Eye (tissue), 1 donor: ENCODE measurements at regions not wholly inside any gene's neighbourhood (a gene's known extent, or its start where the extent isn't known, plus 50 kb on each side); places are given as distances from the start of the nearest gene placed in this dataset.
"Not testable (repeated sequence)": the region's sequence is repeated elsewhere in the genome, so short reads cannot be mapped to it uniquely, and the experiment has no call there.

Experiments
- DNase-seq: peaks from one replicate; pipeline ENCODE4 v3.0.0-alpha.2; 2015

GRCh38 chr4:189733507-189733906 lies 207.2 kb upstream of the FRG1 start:
- DNase-seq: not testable (repeated sequence)

DNA sequence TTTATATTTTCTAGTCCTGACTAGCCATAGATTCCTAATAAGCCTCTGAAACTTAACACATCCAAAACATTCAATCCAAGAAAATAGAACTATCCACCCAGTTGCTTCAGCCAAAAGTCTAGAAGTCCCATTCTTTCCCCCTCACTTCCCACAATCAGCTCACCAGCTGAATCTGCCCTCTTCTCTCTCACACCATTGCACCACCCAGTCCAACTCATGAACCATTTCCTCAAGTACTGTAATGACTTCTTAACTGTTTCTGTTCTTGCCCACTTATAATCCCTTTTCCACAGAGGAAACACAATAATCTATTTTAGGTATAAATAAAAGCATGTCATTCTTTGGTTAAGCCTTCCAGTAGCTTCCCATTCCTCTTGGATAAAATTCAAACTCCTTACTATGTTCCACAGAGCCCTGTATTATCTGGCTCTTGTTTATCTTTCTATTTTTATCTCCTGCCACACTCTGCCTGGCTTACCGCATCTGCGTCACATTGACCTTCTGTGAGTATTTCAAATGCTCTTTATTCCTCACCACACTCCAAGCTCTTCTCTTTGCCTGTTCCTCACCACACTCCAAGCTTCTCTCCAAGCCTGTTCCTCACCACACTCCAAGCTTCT lies 205.9 kb upstream of the FRG1 start:
- DNase-seq: not testable (repeated sequence)

DNA sequence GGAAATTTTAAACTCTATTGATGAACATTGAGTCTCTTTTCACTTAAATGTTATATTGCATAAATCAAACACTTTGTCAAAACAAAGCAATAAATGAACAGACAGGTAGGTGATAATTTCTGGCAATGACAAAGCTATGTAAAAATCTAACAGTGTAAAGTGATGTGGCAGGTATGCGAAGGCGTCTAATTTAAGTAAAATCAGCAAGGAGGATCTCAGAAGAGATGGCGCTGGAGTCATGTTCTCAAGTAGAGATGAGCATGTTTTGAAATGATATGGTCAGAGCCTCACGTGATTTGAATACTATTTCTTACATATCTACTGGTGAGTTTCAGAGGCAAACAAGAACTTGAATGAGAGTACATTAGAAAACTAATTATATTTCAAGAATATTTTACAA lies 204.0 kb upstream of the FRG1 start:
- DNase-seq: not testable (repeated sequence)

- DNase-seq: not testable (repeated sequence)
These were observed 200.6 kb upstream of the FRG1 start for GRCh38 chr4:189740118-189740517.

DNA sequence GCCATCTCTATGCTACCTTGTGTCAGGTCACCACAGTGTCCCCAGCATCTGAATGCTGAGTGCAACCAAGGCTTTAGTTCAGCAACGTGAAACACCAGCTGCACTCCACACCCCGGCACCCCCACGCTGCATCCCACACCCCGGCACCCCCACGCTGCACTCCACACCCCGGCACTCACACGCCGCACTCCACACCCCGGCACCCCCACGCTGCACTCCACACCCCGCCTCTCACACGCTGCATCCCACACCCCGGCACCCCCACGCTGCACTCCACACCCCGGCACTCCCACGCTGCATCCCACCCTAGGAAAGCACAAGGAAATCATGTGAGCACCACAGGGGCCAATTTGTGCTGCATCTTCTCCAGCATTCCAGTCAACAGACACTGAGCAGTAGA lies 199.8 kb upstream of the FRG1 start:
- DNase-seq: no peak

GRCh38 chr4:189753092-189753491 lies 187.6 kb upstream of the FRG1 start:
- not testable (repeated sequence) for DNase-seq

- DNase-seq: no peak
These were observed 177.1 kb upstream of the FRG1 start for GRCh38 chr4:189763583-189763982.

DNA sequence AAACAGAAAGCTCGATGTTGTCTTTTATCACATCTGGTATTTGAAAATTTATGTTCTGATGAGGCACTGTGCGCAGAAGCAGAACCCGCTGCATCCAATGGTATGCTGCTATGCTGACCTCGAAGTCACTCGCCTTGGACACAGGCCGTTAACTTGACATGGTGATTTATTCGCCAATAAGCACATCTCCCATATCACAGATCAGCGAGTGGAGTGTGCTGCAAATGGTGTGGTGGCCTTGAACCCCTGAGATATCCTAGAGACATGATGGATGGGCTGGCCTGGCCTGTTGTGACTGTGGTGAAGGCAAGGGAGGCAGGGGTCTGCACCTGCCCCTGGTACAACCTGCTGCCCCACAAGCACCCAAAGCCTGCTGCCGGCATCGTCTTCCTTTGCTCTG lies 175.4 kb upstream of the FRG1 start:
- DNase-seq: no peak

GRCh38 chr4:189765736-189766135 lies 174.9 kb upstream of the FRG1 start:
- DNase-seq: no peak

DNA sequence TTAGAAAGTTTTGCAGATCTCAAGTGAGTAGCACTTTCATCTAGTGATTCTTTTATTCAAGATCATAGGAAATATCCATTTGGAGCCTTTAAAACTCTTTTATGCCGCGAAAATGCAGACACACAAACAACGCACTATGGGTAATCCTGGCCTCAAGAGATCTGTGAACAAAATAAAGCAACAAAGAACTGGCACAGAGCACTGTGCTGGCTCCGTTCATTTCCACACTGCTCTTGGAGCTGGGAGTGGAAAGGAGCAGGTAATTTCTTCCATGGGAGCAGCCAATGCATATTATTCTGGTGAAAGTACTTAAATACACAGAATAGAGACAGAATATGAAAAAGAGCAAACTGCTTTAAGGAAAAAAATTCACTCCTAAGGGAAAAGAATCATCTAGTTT lies 172.7 kb upstream of the FRG1 start:
- no peak for DNase-seq

GRCh38 chr4:189769131-189769530 lies 171.5 kb upstream of the FRG1 start:
- DNase-seq: no peak

DNA sequence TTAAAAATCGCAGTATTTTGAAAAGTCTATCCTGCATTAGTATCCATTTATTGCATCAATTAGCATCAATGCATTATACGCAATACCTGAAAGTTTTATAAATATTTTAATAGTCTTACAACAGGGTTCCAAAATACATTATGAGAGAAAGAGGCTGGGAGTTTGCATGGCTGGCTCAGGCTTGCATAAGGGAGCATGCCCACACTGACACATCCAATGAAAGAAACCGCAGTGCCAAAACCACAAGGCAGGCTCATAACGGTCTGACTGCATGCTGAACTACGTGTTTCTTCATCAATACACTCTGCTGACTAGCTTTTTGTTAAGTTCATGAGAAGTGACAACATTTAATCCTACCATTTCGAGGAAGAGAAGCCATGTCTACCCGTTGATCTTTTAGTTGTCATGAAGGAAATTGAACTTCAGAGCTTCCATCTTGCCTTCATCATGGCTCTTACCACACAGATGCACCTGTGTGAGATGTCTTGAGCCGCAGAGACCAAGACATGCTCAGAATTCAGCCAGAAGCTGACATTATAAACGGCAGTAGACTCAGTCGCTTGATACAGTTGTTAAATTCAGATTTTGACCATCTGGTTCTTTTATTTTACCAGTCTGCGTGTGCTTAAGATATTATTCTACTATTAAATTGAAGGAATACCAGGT lies 168.8 kb upstream of the FRG1 start:
- DNase-seq: no peak

DNA sequence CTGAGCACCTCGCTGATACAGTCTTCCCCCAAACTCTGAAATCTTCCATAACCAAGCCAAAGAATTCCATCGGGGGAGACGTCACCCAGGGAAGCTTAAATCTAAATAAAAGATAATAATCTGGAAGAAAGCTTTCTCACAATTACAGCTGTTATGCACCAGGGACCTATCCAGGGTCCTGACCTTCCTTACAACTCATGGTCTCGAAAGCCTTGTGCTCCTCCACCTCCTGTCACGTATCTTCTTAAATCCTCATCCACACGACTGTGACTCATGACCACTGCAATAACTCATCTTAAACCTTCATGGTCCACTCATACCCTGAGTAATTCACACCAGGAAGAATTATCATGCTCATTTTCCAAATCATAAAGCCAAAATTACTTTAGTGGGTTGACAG lies 166.8 kb upstream of the FRG1 start:
- DNase-seq: no peak

DNA sequence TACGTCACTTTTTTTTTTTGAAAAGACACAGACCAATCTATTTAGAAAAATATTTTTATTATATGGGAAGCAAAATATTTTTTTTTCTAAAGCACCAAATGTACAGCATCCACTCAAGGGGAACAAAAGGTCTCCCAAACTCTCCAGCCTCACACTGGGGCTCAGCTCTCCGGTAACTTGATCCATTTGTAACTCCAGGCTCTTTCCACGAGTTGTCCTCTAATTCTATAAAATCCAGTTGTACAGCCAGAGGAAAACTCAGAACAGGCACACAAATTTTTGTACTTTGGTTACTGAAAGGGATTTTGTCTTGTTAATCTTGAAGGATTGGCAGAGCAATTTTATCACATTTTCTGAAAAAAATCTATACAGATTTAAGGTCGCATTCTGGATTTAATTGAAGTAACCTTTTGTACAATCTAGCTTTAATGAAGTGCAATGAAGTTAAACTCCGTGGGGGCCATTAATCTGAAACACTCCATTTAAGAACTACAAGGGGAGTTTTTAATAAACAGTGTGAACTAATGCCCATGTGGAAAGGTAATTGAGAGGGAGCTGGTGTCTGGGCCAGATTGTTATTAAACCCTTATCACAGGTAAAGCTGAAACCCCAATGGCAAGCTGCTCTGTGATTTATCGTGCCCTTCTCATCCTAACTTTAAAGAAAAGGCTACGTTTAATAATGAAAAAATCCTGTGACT lies 161.2 kb upstream of the FRG1 start:
- DNase-seq: peak; percentile 35

- peak; percentile 46 for DNase-seq
These were observed 160.3 kb upstream of the FRG1 start for GRCh38 chr4:189780391-189780790.

DNA sequence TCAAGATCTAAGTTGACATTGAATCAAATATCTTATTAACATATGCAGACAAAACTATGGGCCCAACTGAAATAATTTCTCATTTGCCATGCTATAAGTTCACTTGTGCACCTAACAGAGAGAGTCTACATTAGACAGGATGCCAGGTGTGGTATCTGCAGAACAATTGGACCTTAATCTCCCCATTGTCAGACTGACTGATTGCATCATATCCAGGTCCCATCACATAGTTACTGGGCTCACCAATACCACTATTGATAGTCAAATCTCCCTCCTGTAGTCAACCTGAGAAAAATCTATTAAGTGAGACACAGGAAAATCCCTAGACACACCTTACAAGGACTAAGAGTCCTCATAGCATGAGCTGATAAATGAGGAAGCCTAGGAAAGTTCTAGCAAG lies 156.0 kb upstream of the FRG1 start:
- DNase-seq: no peak

DNA sequence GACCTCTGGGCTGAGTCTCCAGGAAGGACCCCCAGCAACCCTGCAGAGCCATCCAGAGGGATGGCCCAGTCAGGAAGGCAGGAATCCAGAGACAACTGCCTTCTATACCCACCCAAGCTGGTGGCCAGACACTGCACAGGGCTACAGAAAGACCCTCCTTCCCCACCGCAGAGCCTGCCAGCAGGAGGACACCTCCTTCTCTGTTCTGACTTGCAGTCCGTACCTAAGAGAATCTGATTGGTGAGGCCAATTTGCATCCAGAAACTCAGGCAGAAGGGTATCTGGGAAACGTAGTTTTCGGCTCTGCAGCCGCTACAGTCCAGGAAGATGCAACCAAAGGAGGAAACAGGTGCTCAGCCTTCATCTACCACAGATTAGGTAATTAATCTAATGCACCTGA lies 155.4 kb upstream of the FRG1 start:
- no peak for DNase-seq

DNA sequence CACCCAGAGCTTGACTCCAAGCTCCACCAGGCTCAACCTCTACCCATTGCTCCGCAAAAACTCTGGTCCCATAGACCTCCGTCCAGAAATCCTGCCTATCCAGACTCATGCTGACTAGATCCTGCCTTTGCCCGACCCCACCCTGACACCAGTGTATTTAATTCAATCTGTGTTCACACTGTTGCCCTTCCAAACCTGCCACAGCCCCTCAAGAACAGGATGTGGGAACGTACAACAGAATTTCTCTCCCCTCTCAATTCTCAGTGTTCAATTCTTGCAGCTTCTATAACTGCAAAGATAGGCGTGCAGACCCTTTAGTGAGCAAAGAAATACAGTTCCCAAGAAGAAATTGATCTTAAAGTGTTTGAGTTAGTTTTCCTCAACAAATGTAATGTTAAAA lies 154.2 kb upstream of the FRG1 start:
- DNase-seq: no peak

DNA sequence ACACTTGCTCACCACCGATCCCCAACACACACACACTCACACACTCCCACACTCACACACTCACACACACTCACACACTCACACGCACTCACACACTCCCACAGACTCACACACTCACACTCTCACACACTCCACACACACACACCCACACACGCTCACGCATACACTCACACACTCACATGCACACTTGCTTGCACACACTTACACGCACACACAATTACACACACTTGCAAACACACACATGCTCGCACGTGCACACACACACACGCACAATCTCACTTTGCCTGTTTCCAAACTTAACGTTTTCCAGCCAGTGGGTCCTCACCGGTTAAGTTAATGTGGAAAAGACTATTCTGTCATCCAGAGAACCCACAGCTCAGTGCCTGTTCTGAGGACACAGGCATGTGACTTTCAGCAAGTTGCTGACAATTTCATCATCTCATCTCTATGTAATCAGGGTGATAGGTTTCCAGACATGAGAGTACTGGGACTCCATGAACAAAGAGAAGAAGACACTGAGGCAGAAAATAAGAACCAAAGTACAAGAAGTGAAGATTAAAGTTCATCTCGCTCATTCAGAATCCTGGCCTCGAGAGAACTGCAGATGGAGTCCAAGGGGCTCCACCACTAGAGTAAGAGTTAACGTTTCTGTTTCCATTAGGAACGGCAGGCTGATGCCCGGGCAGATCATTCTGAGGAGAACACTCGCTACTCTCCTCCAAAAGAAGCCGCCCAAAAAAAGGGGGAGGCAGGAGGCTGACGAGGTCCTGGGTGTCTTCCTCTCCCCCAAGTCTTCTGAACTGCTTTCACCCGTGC lies 153.2 kb upstream of the FRG1 start:
- DNase-seq: no peak

- peak; percentile 95 for DNase-seq
These were observed 147.6 kb upstream of the FRG1 start for GRCh38 chr4:189792924-189793618.

- no peak for DNase-seq
These were observed 140.1 kb upstream of the FRG1 start for GRCh38 chr4:189800545-189801088.

DNA sequence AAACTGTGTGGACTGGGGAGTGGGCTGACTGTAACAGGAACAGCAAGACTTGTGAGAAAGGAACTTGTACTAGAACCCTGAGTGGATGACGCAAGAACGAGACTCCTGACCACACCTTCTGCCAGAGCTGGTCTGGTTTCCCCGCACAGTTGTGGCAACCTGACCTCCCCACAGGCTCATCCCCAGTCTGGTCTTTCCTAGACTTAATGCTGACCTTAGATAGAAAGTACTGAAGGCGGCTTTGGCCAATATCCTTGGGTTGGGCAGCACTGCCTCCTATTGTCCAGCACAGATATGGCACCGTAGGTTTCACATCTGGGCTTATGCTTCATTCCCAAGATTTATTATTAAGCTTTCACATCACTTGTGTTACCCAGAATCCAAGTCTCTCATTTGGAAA lies 137.8 kb upstream of the FRG1 start:
- DNase-seq: no peak

- DNase-seq: no peak
These were observed 135.8 kb upstream of the FRG1 start for GRCh38 chr4:189804894-189805293.
